HepG2 (cell line): ENCODE measurements at regions not wholly inside any gene's neighbourhood (a gene's known extent, or its start where the extent isn't known, plus 50 kb on each side); places are given as distances from the start of the nearest gene placed in this dataset.

Experiments used
- DNMT3B ChIP-seq: conservative IDR thresholded peaks from 2 replicates; pipeline ENCODE4 v1.6.1; 2016; ENCODE audit warnings: missing biosample characterization, control low read depth
- KDM3A ChIP-seq: IDR thresholded peaks from 2 replicates; pipeline ENCODE4 v1.6.1; 2018; ENCODE audit warnings: low read depth, missing compliant biosample characterization
- MEIS2 ChIP-seq: sonication (generic); formaldehyde crosslinking; IDR thresholded peaks from 2 replicates; pipeline ENCODE4 v1.9.0; 2021; ENCODE audit warnings: mild to moderate bottlenecking, missing genetic modification reagents
- ZNF253 ChIP-seq: sonication (generic); formaldehyde crosslinking; IDR thresholded peaks from 2 replicates; pipeline ENCODE4 v1.8.0; 2022; ENCODE audit warnings: mild to moderate bottlenecking, missing genetic modification reagents, borderline replicate concordance
- ZNF781 ChIP-seq: sonication (generic); formaldehyde crosslinking; IDR thresholded peaks from 2 replicates; pipeline ENCODE4 v1.5.1; 2020; ENCODE audit warnings: borderline replicate concordance, mild to moderate bottlenecking, missing genetic modification reagents; ENCODE audit errors: not compliant biosample characterization
- TF ChIP-seq, protein P1 (sequence below): sonication (generic); formaldehyde crosslinking; IDR thresholded peaks from 2 replicates; pipeline ENCODE4 v1.9.0; 2021; ENCODE audit warnings: missing genetic modification reagents, borderline replicate concordance
- TF ChIP-seq, protein P2 (sequence below): sonication (generic); formaldehyde crosslinking; IDR thresholded peaks from 2 replicates; pipeline ENCODE4 v1.8.0; 2022; ENCODE audit warnings: mild to moderate bottlenecking, missing genetic modification reagents, borderline replicate concordance
- TF ChIP-seq, protein P3 (sequence below): sonication (generic); formaldehyde crosslinking; IDR thresholded peaks from 2 replicates; pipeline ENCODE4 v1.5.1; 2020; ENCODE audit warnings: mild to moderate bottlenecking, missing genetic modification reagents, moderate library complexity
- TF ChIP-seq, protein P4 (sequence below): sonication (generic); formaldehyde crosslinking; IDR thresholded peaks from 2 replicates; pipeline ENCODE4 v1.4.0; 2020; ENCODE audit warnings: missing genetic modification reagents, borderline replicate concordance
- TF ChIP-seq, protein P5 (sequence below): sonication (generic); formaldehyde crosslinking; IDR thresholded peaks from 2 replicates; pipeline ENCODE4 v1.4.0; 2020; ENCODE audit warnings: mild to moderate bottlenecking, missing genetic modification reagents

DNA sequence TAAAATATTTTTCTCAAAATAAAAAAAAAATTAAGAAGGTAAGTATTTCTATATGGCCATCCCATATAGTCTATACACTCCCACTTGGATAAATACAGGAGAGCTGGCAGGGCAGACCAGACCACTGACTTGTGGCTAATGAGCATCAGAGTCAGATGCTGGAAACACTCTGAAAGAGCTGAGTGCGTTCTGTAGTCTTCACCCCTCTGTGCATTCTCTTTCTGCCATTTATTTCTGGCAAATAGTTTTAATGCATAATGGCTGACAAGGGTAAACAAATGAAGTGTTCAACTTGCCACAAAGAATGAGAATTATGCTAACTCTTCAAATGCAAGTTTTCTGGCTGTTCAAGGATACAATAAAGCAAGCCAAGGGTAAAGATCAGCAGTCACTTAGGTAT, 191.7 kb downstream of the TTLL7 start:
- TF ChIP-seq KDM3A (CRISPR knock-in tag) (no peak), DNMT3B (CRISPR knock-in tag) (no peak), ZNF781 (CRISPR knock-in tag) (no peak), ZNF253 (CRISPR knock-in tag) (no peak), MEIS2 (CRISPR knock-in tag) (no peak)
- TF ChIP-seq, protein P1, sequence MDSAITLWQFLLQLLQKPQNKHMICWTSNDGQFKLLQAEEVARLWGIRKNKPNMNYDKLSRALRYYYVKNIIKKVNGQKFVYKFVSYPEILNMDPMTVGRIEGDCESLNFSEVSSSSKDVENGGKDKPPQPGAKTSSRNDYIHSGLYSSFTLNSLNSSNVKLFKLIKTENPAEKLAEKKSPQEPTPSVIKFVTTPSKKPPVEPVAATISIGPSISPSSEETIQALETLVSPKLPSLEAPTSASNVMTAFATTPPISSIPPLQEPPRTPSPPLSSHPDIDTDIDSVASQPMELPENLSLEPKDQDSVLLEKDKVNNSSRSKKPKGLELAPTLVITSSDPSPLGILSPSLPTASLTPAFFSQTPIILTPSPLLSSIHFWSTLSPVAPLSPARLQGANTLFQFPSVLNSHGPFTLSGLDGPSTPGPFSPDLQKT (CRISPR knock-in tag): no peak
- TF ChIP-seq, protein P2, sequence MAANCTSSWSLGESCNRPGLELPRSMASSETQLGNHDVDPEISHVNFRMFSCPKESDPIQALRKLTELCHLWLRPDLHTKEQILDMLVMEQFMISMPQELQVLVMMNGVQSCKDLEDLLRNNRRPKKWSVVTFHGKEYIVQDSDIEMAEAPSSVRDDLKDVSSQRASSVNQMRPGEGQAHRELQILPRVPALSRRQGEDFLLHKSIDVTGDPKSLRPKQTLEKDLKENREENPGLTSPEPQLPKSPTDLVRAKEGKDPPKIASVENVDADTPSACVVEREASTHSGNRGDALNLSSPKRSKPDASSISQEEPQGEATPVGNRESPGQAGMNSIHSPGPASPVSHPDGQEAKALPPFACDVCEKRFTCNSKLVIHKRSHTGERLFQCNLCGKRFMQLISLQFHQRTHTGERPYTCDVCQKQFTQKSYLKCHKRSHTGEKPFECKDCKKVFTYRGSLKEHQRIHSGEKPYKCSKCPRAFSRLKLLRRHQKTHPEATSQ (CRISPR knock-in tag): no peak
- TF ChIP-seq, protein P3, sequence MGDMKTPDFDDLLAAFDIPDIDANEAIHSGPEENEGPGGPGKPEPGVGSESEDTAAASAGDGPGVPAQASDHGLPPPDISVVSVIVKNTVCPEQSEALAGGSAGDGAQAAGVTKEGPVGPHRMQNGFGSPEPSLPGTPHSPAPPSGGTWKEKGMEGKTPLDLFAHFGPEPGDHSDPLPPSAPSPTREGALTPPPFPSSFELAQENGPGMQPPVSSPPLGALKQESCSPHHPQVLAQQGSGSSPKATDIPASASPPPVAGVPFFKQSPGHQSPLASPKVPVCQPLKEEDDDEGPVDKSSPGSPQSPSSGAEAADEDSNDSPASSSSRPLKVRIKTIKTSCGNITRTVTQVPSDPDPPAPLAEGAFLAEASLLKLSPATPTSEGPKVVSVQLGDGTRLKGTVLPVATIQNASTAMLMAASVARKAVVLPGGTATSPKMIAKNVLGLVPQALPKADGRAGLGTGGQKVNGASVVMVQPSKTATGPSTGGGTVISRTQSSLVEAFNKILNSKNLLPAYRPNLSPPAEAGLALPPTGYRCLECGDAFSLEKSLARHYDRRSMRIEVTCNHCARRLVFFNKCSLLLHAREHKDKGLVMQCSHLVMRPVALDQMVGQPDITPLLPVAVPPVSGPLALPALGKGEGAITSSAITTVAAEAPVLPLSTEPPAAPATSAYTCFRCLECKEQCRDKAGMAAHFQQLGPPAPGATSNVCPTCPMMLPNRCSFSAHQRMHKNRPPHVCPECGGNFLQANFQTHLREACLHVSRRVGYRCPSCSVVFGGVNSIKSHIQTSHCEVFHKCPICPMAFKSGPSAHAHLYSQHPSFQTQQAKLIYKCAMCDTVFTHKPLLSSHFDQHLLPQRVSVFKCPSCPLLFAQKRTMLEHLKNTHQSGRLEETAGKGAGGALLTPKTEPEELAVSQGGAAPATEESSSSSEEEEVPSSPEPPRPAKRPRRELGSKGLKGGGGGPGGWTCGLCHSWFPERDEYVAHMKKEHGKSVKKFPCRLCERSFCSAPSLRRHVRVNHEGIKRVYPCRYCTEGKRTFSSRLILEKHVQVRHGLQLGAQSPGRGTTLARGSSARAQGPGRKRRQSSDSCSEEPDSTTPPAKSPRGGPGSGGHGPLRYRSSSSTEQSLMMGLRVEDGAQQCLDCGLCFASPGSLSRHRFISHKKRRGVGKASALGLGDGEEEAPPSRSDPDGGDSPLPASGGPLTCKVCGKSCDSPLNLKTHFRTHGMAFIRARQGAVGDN (CRISPR knock-in tag): no peak
- TF ChIP-seq, protein P4, sequence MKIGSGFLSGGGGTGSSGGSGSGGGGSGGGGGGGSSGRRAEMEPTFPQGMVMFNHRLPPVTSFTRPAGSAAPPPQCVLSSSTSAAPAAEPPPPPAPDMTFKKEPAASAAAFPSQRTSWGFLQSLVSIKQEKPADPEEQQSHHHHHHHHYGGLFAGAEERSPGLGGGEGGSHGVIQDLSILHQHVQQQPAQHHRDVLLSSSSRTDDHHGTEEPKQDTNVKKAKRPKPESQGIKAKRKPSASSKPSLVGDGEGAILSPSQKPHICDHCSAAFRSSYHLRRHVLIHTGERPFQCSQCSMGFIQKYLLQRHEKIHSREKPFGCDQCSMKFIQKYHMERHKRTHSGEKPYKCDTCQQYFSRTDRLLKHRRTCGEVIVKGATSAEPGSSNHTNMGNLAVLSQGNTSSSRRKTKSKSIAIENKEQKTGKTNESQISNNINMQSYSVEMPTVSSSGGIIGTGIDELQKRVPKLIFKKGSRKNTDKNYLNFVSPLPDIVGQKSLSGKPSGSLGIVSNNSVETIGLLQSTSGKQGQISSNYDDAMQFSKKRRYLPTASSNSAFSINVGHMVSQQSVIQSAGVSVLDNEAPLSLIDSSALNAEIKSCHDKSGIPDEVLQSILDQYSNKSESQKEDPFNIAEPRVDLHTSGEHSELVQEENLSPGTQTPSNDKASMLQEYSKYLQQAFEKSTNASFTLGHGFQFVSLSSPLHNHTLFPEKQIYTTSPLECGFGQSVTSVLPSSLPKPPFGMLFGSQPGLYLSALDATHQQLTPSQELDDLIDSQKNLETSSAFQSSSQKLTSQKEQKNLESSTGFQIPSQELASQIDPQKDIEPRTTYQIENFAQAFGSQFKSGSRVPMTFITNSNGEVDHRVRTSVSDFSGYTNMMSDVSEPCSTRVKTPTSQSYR: no peak
- TF ChIP-seq, protein P5, sequence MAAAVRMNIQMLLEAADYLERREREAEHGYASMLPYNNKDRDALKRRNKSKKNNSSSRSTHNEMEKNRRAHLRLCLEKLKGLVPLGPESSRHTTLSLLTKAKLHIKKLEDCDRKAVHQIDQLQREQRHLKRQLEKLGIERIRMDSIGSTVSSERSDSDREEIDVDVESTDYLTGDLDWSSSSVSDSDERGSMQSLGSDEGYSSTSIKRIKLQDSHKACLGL (CRISPR knock-in tag): no peak
